NCI-H1048 (cell line): ENCODE measurements at regions not wholly inside any gene's neighbourhood (a gene's known extent, or its start where the extent isn't known, plus 50 kb on each side); places are given as distances from the start of the nearest gene placed in this dataset.

Experiments
- DNase-seq: peaks from one replicate; lab custom pipeline; 2025; lab: John Stamatoyannopoulos, UW

DNA sequence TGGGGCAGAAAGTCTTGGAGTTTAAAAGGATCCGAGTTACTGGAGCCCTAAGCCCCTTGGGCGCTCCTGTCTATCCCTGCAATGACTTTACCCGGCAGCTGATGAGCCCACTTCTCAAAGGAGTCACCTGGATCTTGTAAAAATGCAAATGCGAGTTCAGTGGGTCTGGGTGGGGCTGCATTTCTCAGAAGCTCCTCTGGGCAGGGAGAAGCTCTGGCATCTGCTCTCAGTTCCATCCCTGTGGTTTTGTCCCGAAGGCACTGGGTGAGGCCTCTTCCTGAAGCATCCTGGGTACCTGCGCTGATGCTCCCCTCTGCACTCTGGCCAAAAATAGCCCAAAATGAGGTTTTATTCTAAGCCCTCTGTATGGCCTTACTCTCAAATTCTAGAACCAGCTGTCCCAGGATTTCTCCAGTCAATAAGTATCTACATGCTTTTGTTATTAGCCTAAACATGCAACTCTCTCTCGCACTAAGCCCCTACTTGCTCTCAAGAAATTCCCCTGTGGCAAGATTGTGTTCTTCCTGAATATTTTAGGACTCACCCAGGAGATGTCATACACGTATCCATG, 167.8 kb upstream of the APCDD1 start:
- no peak for DNase-seq

- DNase-seq: no peak
These were observed 165.2 kb upstream of the APCDD1 start for GRCh38 chr18:10289251-10289650.

- no peak for DNase-seq
These were observed 164.3 kb upstream of the APCDD1 start for GRCh38 chr18:10289951-10290637.

DNA sequence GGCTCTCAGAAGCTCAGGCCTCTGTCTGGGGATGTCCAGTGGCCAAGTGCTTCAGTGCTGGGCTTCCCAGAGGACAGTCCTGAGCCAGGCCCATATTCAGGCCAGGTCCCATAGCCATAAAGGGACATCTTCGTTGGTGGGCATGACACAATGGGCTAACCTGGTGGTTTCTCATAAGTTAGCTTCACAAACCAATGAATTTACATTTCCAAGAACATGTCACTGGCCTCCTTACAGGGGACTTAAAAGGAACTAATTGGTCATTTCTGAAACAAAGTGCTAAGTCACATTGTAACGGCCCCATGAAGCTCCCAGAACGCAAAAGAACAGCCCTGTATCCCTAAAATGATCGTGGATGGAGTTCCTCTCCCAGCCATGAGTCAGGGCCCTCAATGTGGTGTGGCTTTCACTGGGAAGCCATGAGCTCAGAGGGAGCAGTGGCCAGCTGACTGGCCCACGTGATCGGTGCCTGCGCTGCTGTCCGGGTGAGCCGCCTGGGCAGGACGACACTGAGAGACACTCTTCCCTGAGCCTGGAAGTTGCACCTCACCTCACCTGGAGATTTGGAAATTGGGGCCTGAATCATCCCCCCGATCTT, 163.7 kb upstream of the APCDD1 start:
- no peak for DNase-seq

DNA sequence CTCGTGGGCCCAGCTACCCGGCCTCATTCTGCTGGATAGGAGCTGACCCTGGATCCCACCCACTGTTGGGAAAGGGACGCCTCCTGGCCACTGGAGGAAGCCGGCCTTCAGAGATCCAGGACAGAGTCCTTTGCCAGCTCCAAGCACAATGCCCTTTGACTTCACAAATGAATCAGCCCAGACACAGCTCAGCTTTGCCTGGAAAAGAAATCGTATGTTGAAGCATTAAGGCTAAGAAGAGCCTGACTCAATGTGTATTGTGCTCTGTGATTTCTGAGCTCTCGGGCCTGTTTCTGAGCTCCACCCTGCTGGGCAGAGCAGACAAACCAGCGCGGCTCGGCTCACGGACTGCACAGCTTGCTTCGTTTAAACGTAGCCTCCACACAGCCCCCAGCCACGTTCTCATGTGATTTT, 162.9 kb upstream of the APCDD1 start:
- DNase-seq: no peak

DNA sequence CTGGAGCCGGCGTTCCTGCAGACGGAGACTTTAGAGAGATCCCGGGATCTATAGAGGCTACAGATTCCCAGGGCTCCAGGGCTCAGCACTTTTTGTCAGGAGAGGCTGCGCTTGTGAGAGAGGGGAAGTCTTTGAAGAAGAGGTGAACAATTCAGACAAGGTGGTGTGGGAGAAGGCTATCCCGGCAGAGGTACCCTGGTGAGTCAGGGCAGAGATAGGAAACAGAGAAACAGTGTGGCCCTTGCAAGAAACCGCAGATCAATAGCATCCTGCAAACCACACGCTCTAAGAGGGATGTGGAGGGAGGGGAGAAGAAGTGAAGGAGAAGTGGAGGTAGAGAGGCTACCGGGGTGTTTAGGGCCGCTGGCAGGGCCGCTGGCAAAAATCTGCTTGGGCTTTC, 160.5 kb upstream of the APCDD1 start:
- DNase-seq: no peak

- no peak for DNase-seq
These were observed 158.7 kb upstream of the APCDD1 start for GRCh38 chr18:10295751-10296150.

GRCh38 chr18:10296491-10296890, 157.9 kb upstream of the APCDD1 start:
- no peak for DNase-seq

- DNase-seq: no peak
These were observed 157.3 kb upstream of the APCDD1 start for GRCh38 chr18:10297086-10297485.

DNA sequence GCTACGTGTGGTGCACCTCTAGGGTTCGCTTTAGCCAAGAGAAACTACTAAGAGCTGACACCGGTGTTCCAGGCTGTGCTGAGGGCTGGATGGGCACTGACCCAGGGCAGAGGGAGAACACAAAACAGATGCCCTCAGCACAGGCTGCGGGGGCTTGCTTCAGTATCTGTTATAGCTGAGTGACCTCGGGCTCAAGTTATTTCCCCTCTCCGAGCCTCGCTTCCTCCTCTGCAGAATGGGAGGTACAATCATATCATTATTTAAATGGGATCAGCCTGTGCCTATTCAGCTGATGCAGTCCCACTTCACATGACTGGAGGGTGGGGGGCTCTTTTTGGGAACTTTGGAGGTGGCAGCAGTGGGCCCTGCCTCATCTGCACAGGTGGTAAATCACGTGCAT, 156.1 kb upstream of the APCDD1 start:
- no peak for DNase-seq

DNA sequence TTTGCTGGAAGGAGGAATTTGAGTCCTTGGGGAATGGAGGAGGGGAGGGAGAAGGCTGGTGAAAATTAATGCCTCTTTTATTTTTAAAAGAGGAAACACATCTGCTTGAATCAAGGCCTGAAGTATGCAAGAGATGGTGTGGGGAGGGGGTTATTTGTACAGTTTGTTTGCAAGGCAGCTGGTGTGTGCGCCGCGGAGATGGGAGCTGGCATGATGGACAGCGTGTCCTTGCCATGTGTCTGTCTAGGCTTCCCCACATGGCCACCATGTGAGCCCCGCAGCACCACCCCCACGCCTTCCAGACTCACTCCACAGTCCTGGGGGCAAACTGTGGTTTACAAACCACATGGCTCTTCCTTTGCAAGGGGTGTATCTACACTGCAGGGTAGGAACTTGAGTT, 154.8 kb upstream of the APCDD1 start:
- DNase-seq: no peak

DNA sequence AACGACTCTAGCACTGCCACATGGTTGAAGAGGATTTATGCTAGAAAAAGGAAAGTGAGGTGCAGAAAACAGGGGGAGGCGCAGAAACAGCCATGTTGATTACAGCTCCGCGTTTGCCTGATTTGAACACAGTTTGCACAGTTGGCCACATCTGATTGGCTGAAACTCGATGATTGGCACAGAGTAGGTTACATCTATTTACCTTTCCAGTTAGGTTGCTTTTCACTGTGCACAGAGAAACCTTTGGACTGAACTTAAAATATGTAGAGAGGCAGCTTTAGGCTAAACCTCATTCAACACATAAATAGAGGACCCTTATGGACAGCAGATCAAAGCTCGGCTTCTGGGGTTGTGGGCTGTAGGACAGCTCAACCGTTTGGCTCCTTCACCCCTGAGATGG, 153.7 kb upstream of the APCDD1 start:
- no peak for DNase-seq

- DNase-seq: no peak
These were observed 152.5 kb upstream of the APCDD1 start for GRCh38 chr18:10301831-10302483.

- DNase-seq: no peak
These were observed 151.3 kb upstream of the APCDD1 start for GRCh38 chr18:10303171-10303570.

- DNase-seq: no peak
These were observed 149.6 kb upstream of the APCDD1 start for GRCh38 chr18:10304853-10305252.

GRCh38 chr18:10306779-10307178, 147.7 kb upstream of the APCDD1 start:
- DNase-seq: no peak

- no peak for DNase-seq
These were observed 146.3 kb upstream of the APCDD1 start for GRCh38 chr18:10308154-10308553.

- no peak for DNase-seq
These were observed 143.8 kb upstream of the APCDD1 start for GRCh38 chr18:10310626-10311025.

DNA sequence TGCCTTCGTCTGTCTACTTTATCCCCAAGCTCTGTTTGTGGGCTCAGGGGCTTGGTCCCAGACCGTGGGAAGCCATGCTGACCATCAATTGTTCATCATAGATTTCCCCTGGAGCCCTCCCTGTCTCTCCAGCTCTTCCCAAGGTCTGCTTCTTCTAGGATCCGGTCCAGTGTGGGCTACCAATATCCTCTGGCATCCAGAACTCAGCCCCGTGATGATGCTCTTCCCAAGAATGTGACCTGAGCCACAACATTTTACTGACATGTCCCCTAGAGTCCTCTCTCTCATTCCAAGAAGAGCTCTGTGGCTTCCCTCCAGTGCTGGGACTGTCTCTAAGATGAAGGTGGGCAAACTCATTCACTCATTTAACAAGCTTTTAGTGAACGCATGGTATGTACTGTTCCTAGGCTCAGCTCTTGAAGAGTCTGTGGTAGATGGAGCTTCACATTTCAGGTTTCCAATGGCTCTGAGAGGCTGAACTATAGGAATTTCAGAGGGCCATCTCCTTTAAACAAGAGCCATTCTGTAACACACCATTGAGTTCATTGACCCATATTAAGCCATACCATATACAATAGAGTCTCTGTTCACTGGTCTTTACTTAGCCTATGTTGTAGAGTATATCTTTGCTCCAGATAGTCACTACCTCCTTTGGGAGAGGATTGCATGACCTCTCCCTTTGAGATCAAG, 142.0 kb upstream of the APCDD1 start:
- DNase-seq: no peak

GRCh38 chr18:10313016-10313342, 141.5 kb upstream of the APCDD1 start:
- no peak for DNase-seq

- no peak for DNase-seq
These were observed 140.4 kb upstream of the APCDD1 start for GRCh38 chr18:10314066-10314465.

- DNase-seq: no peak
These were observed 138.9 kb upstream of the APCDD1 start for GRCh38 chr18:10315522-10315921.

DNA sequence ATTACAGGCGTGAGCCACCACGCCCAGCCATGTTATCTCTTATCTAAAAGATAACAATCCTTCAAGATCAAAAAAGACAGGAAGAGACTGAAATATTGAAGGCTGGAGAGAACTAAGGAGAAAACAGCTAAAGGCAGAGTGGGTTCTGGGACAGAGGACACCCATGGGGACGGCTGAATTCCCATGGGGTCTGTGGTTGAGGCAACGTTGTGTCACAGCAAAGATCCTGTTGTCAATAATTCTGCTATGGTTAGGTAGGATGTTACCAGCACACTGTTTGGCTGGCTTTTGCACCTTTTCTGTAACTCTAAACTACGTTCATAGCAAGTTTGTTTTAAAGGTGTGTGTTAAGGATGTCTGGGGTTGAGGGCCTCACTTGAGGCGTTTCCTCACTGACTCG, 137.7 kb upstream of the APCDD1 start:
- DNase-seq: no peak
